IPS-18a (cell line): ENCODE measurements at regions not wholly inside any gene's neighbourhood (a gene's known extent, or its start where the extent isn't known, plus 50 kb on each side); places are given as distances from the start of the nearest gene placed in this dataset.
"Not testable (repeated sequence)": the region's sequence is repeated elsewhere in the genome, so short reads cannot be mapped to it uniquely, and the experiment has no call there.

ENCODE experiments used
- H3K27ac ChIP-seq: one replicate; pipeline ENCODE4 v1.5.1; 2013; ENCODE audit warnings: low read length
- H3K27me3 ChIP-seq: one replicate; pipeline ENCODE4 v1.6.1; 2013; ENCODE audit warnings: mild to moderate bottlenecking, low read length; ENCODE audit not compliant: control insufficient read depth, insufficient read depth
- H3K36me3 ChIP-seq: one replicate; pipeline ENCODE4 v1.6.1; 2013; ENCODE audit warnings: low read depth, low read length; ENCODE audit not compliant: control insufficient read depth
- H3K4me1 ChIP-seq: one replicate; pipeline ENCODE4 v1.6.1; 2013; ENCODE audit warnings: low read depth, low read length; ENCODE audit not compliant: control insufficient read depth
- H3K4me3 ChIP-seq: one replicate; pipeline ENCODE4 v1.5.1; 2013; ENCODE audit warnings: low read length
- H3K9ac ChIP-seq: one replicate; pipeline ENCODE4 v1.6.1; 2013; ENCODE audit warnings: mild to moderate bottlenecking, low read length, moderate library complexity
- H3K9me3 ChIP-seq: one replicate; pipeline ENCODE4 v1.6.1; 2013; ENCODE audit warnings: low read depth, low read length; ENCODE audit not compliant: control insufficient read depth

- Histone ChIP-seq H3K36me3 (no peaks in the 10 kb centered on the region), H3K27me3 (no peaks in the 10 kb centered on the region), H3K4me3 (no peak overlapping the region), H3K4me1 (no peaks in the 10 kb centered on the region), H3K27ac (no peak overlapping the region), H3K9me3 (no peaks in the 10 kb centered on the region), H3K9ac (no peak overlapping the region)
Observed at GRCh38 chr4:45293335-45293734, 567.0 kb upstream of the GNPDA2 start.

- Histone ChIP-seq H3K9ac (no peak overlapping the region), H3K27me3 (no peaks in the 10 kb centered on the region), H3K4me1 (no peaks in the 10 kb centered on the region)
Observed at GRCh38 chr4:45292844-45293243, 566.5 kb upstream of the GNPDA2 start.

DNA sequence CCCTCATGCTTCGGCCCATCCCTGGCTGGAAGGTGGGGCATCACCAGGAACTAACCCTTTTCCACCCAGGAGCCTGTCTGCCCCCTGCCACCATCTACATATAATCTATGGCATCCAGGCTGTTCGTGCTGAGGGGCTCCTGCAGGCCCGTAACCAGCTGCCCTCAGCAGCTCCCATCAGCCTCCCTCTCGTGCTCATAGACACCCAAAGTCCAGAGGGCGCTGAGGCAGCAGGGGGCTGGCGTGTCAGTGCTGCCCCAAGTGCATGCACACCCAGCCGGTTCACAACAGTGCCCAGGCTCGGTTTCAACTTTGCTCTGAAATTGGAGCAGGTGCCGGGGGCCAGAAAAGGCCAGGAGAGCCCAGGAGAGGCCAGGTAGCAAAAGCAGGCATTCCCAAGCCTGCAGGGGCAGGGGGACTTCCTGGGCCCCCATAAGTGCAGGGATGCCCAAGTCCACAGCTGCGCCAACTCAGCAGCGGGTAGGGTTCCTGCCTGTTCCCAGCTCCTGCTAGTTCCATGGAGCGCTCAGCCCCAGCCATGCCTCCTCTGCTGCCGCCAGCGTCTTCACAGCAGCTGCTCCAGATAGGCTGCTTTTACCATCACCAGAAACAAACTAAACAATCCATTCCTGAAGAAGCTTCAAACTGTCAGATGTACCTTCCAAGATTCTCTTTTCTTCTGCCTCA lies 558.2 kb upstream of the GNPDA2 start:
- Histone ChIP-seq H3K4me3 (no peak overlapping the region), H3K4me1 (no peaks in the 10 kb centered on the region), H3K9me3 (no peaks in the 10 kb centered on the region), H3K27me3 (no peaks in the 10 kb centered on the region), H3K9ac (no peak overlapping the region), H3K36me3 (no peaks in the 10 kb centered on the region), H3K27ac (no peak overlapping the region)

More at GRCh38 chr4:45292844-45293243, 566.5 kb upstream of the GNPDA2 start:
- Histone ChIP-seq H3K36me3 (no peaks in the 10 kb centered on the region), H3K27ac (no peak overlapping the region), H3K4me3 (no peak overlapping the region), H3K9me3 (no peaks in the 10 kb centered on the region)

DNA sequence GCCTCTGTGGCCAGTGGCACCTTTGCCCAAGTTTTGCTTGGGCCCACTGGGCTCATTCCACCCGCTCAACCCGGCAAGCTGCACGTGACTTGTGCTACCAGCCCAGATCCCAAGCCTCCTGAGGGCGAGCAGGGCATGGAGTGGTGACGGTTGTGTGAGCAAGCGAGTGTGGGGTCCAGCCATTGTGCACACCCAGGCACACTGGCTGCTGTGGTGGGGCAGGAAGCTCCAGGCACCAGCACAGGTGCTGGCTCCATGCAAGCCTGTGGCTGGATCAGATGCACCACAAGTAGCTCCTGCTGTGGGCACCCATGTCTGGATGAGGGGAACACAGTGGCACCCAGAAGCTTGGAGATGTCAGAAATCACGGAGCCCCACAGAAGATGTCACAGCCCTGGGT lies 557.0 kb upstream of the GNPDA2 start:
- no peaks in the 10 kb centered on the region for H3K36me3 ChIP-seq
- no peak overlapping the region for H3K4me3 ChIP-seq
- H3K27me3 ChIP-seq, result no peaks in the 10 kb centered on the region
- H3K27ac ChIP-seq, result no peak overlapping the region
- H3K4me1 ChIP-seq, result no peaks in the 10 kb centered on the region
- no peaks in the 10 kb centered on the region for H3K9me3 ChIP-seq
- H3K9ac ChIP-seq, result no peak overlapping the region

- H3K9ac ChIP-seq, result no peak overlapping the region
- no peaks in the 10 kb centered on the region for H3K4me1 ChIP-seq
- H3K4me3 ChIP-seq, result no peak overlapping the region
- H3K27ac ChIP-seq, result no peak overlapping the region
- no peaks in the 10 kb centered on the region for H3K27me3 ChIP-seq
- H3K9me3 ChIP-seq, result no peaks in the 10 kb centered on the region
- no peaks in the 10 kb centered on the region for H3K36me3 ChIP-seq
Observed at GRCh38 chr4:45280121-45280520, 553.8 kb upstream of the GNPDA2 start.

- Histone ChIP-seq H3K4me1 (no peaks in the 10 kb centered on the region), H3K36me3 (no peaks in the 10 kb centered on the region), H3K27ac (no peak overlapping the region), H3K27me3 (no peaks in the 10 kb centered on the region), H3K4me3 (no peak overlapping the region), H3K9me3 (no peaks in the 10 kb centered on the region), H3K9ac (no peak overlapping the region)
Observed at GRCh38 chr4:45275862-45276261, 549.5 kb upstream of the GNPDA2 start.

DNA sequence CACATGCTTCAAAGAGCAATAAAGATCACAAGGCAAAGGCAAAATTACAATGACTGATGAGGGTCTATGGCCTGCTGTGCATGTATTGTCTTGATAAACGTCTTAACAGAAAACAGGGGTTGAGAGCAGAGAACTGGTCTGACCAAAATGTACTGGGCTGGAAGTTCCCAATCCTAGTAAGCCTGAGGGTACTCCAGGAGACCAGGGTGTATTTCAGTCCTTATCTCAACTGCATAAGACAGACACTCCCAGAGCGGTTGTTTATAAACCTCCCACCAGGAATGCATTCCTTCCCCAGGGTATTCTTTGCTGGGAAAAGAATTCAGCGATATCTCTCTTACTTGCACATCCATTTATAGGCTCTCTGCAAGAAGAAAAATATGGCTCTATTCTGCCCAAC lies 521.8 kb upstream of the GNPDA2 start:
- not testable (repeated sequence) for H3K9me3 ChIP-seq, H3K27me3 ChIP-seq, H3K36me3 ChIP-seq, H3K27ac ChIP-seq, H3K4me1 ChIP-seq, H3K9ac ChIP-seq, H3K4me3 ChIP-seq

DNA sequence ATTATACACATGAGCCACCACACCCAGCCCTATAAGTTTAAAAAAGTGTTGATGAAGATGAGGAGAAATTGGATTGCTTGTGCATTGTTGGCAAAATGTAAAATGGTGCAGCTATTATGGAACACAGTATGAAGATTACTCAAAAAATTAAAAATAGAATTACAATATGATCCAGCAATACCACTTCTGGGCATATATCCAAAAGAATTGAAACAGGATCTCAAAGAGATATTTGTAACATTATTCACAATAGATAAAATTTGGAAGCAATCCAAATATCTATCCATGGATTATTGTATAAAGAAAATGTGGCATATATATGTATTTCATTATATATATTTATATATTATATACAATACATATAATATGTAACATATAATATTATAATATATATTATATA lies 515.6 kb upstream of the GNPDA2 start:
- H3K27ac ChIP-seq, result no peak overlapping the region
- no peak overlapping the region for H3K4me3 ChIP-seq
- no peaks in the 10 kb centered on the region for H3K27me3 ChIP-seq
- H3K4me1 ChIP-seq, result no peaks in the 10 kb centered on the region
- no peak overlapping the region for H3K9ac ChIP-seq
- H3K9me3 ChIP-seq, result no peaks in the 10 kb centered on the region
- no peaks in the 10 kb centered on the region for H3K36me3 ChIP-seq

DNA sequence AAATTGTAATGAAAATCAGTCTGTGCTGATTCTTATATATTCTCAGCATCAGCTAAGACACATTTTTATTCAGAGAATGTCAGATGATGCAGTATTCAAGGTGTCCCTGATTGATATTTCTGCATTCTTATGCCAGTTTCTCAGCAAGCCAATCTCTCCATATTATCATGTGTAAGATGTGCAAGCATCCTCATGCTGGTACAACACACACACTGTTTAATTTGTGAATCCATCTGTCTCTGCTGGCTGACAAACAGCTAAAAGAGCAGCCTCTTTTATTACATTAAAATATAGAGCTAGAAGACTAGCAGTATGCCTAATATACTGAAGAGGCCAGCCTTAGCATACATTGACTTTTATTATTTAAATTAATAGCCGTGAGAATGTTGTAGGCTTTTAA lies 502.9 kb upstream of the GNPDA2 start:
- H3K9me3 ChIP-seq, result peaks cover 1% of the 10 kb centered on the region
- H3K27me3 ChIP-seq, result no peaks in the 10 kb centered on the region
- no peak overlapping the region for H3K9ac ChIP-seq
- no peak overlapping the region for H3K27ac ChIP-seq
- no peaks in the 10 kb centered on the region for H3K36me3 ChIP-seq
- no peaks in the 10 kb centered on the region for H3K4me1 ChIP-seq
- no peak overlapping the region for H3K4me3 ChIP-seq

- Histone ChIP-seq H3K9me3 (no peaks in the 10 kb centered on the region), H3K9ac (no peak overlapping the region), H3K27ac (no peak overlapping the region), H3K27me3 (no peaks in the 10 kb centered on the region), H3K4me3 (no peak overlapping the region), H3K4me1 (no peaks in the 10 kb centered on the region), H3K36me3 (no peaks in the 10 kb centered on the region)
Observed at GRCh38 chr4:45215976-45216542, 489.7 kb upstream of the GNPDA2 start.

GRCh38 chr4:45208476-45208875 lies 482.1 kb upstream of the GNPDA2 start:
- H3K36me3 ChIP-seq, H3K27me3 ChIP-seq, H3K9me3 ChIP-seq, H3K4me3 ChIP-seq, H3K27ac ChIP-seq, H3K4me1 ChIP-seq, H3K9ac ChIP-seq: not testable (repeated sequence)

DNA sequence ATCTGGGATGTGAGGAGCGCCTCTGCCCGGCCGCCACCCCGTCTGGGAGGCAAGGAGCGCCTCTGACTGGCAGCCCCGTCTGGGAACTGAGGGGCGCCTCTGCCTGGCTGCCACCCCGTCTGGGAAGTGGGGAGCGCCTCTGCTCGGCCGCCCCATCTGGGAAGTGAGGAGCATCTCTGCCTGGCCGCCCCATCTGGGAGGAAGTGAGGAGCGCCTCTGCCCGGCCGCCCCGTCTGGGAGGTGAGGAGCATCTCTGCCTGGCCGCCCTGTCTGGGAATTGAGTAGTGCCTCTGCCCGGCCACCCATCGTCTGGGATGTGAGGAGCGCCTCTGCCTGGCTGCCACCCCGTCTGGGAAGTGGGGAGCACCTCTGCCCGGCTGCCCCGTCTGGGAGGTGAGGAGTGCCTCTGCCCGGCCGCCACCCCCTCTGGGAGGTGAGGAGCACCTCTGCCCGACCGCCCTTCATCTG lies 481.5 kb upstream of the GNPDA2 start:
- not testable (repeated sequence) for H3K9ac ChIP-seq, H3K9me3 ChIP-seq, H3K4me3 ChIP-seq, H3K4me1 ChIP-seq, H3K27ac ChIP-seq, H3K36me3 ChIP-seq, H3K27me3 ChIP-seq
